ENCODE measurements at regions not wholly inside any gene's neighbourhood (a gene's known extent, or its start where the extent isn't known, plus 50 kb on each side); places are given as distances from the start of the nearest gene placed in this dataset.
"Not testable (repeated sequence)": the region's sequence is repeated elsewhere in the genome, so short reads cannot be mapped to it uniquely, and the experiment has no call there.

DNA sequence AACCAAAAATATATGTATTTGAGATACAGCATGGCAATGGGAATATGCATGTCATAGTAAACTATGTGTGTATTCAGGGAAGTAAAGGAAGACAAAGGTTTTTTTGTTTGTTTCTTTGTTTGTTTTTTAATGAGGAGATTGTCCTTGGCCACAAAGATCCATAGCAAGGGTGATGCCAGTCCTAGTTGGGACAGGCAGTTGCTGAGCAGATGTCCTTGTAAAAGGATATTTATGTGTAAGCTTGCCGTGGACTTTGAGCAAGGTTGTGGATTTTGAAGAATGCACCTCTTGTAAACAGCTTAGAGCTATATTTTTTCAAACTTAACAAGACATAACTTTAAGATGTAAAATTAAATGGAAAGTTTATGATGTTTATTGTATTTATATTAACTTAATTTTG lies 69.9 kb upstream of the GABRE start:
- POLR2A ChIA-PET (ENCODE audit: unreplicated experiment), result no interaction called here
- BruUV-seq (replicated peaks), result no TSS peak
- H3K4me3 ChIP-seq (ENCODE audit: low read length), result no peak overlapping the region
- H3K27me3 ChIP-seq (ENCODE audit: low read length), result no peaks in the 10 kb centered on the region
- no peak overlapping the region for H2AFZ ChIP-seq (ENCODE audit: low read length)
- no peaks in the 10 kb centered on the region for H3K79me2 ChIP-seq (ENCODE audit: low read length)
- DNase-seq, result no peak
- no peak overlapping the region for H3K27ac ChIP-seq (ENCODE audit: low read length)
- no peak overlapping the region for H3K4me2 ChIP-seq (ENCODE audit: low read length)
- H3K9me3 ChIP-seq (ENCODE audit: low read length), result no peaks in the 10 kb centered on the region
- no peaks in the 10 kb centered on the region for H4K20me1 ChIP-seq (ENCODE audit: low read length)
- no peak for ATAC-seq
- TF ChIP-seq EZH2 (IDR thresholded peaks at IDR 0.05; ENCODE audit: low read length, unreplicated experiment) (no peak), EZH2phosphoT487 (IDR thresholded peaks at IDR 0.05; ENCODE audit: borderline replicate concordance, low read length) (no peak)
- TF ChIP-seq, protein P1, sequence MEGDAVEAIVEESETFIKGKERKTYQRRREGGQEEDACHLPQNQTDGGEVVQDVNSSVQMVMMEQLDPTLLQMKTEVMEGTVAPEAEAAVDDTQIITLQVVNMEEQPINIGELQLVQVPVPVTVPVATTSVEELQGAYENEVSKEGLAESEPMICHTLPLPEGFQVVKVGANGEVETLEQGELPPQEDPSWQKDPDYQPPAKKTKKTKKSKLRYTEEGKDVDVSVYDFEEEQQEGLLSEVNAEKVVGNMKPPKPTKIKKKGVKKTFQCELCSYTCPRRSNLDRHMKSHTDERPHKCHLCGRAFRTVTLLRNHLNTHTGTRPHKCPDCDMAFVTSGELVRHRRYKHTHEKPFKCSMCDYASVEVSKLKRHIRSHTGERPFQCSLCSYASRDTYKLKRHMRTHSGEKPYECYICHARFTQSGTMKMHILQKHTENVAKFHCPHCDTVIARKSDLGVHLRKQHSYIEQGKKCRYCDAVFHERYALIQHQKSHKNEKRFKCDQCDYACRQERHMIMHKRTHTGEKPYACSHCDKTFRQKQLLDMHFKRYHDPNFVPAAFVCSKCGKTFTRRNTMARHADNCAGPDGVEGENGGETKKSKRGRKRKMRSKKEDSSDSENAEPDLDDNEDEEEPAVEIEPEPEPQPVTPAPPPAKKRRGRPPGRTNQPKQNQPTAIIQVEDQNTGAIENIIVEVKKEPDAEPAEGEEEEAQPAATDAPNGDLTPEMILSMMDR (conservative IDR thresholded peaks at IDR 0.05; ENCODE audit: low read depth, low read length), result no peak
- H3K9ac ChIP-seq (ENCODE audit: low read length), result no peak overlapping the region
- intact Hi-C loops (cut with micrococcal nuclease), result no loop called here
- no peaks in the 10 kb centered on the region for H3K4me1 ChIP-seq (ENCODE audit: insufficient read depth, low read length)
- CTCF ChIA-PET, result no interaction called here
- H3K36me3 ChIP-seq (ENCODE audit: low read depth, low read length), result no peaks in the 10 kb centered on the region
- no peaks in the 10 kb centered on the region for H3F3A ChIP-seq (ENCODE audit: low read length, unreplicated experiment)
- no peaks in the 10 kb centered on the region for H3K9me2 ChIP-seq (replicated peaks; ENCODE audit: low read length)

DNA sequence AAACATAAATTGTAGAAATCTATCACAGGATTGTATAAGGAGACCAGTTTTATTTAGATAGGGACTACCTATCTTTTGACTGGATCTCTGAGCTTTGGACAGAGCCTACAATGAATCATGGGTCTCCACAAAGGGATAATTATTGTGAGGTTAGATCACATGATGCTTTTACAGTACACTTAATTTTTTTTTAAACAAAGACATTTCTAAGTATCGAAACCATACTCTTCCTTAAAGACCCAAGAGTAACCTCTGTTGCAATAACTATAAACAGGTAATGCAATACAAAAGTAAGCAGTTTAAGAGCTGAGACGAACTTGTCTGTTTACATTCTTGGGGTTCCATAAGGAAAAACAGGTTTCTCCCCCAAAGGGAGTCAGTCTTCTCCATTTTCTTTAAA lies 64.3 kb upstream of the GABRE start:
- TF ChIP-seq, protein P1 (conservative IDR thresholded peaks at IDR 0.05; ENCODE audit: low read depth, low read length), result no peak
- TF ChIP-seq EZH2phosphoT487 (IDR thresholded peaks at IDR 0.05; ENCODE audit: borderline replicate concordance, low read length), result no peak
- TF ChIP-seq EZH2 (IDR thresholded peaks at IDR 0.05; ENCODE audit: low read length, unreplicated experiment), result no peak
- Histone ChIP-seq H3K9me2 (replicated peaks; ENCODE audit: low read length) (no peaks in the 10 kb centered on the region), H3K9me3 (ENCODE audit: low read length) (no peaks in the 10 kb centered on the region), H4K20me1 (ENCODE audit: low read length) (no peaks in the 10 kb centered on the region), H3K36me3 (ENCODE audit: low read depth, low read length) (no peaks in the 10 kb centered on the region), H3K4me3 (ENCODE audit: low read length) (no peak overlapping the region), H3K4me2 (ENCODE audit: low read length) (no peak overlapping the region), H3K27ac (ENCODE audit: low read length) (no peak overlapping the region), H3F3A (ENCODE audit: low read length, unreplicated experiment) (no peaks in the 10 kb centered on the region), H3K9ac (ENCODE audit: low read length) (no peak overlapping the region), H2AFZ (ENCODE audit: low read length) (no peak overlapping the region), H3K4me1 (ENCODE audit: insufficient read depth, low read length) (no peaks in the 10 kb centered on the region), H3K79me2 (ENCODE audit: low read length) (no peaks in the 10 kb centered on the region), H3K27me3 (ENCODE audit: low read length) (no peaks in the 10 kb centered on the region)
- ChIA-PET CTCF (no interaction called here), POLR2A (ENCODE audit: unreplicated experiment) (no interaction called here)
- no peak for ATAC-seq
- intact Hi-C loops (cut with micrococcal nuclease), result no loop called here
- no TSS peak for BruUV-seq (replicated peaks)
- DNase-seq, result no peak

DNA sequence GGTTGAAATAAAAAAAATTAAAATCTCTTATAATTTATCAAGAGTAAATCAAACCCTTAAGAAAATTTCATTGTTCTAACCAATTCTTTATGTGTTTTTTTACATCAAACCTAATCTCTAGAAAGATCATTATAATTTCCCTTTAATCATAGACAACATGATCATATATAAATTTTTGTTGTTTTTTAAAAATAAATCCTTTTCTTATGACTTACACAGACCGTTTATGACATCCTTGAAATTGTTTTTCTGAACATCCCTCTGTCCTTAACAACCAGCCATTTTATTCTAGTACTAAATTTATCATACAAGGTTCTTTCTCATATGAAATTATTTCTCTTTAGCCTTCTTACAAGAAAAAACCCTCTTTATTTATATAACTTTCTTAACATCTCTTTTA lies 62.7 kb upstream of the GABRE start:
- DNase-seq (no peak), ATAC-seq (no peak)
- Histone ChIP-seq H4K20me1 (ENCODE audit: low read length) (no peaks in the 10 kb centered on the region), H3K36me3 (ENCODE audit: low read depth, low read length) (no peaks in the 10 kb centered on the region), H3K27ac (ENCODE audit: low read length) (no peak overlapping the region), H2AFZ (ENCODE audit: low read length) (no peak overlapping the region), H3K9me2 (replicated peaks; ENCODE audit: low read length) (no peaks in the 10 kb centered on the region), H3K4me3 (ENCODE audit: low read length) (no peak overlapping the region), H3K4me1 (ENCODE audit: insufficient read depth, low read length) (no peaks in the 10 kb centered on the region), H3K9ac (ENCODE audit: low read length) (no peak overlapping the region), H3K27me3 (ENCODE audit: low read length) (no peaks in the 10 kb centered on the region), H3K79me2 (ENCODE audit: low read length) (no peaks in the 10 kb centered on the region), H3F3A (ENCODE audit: low read length, unreplicated experiment) (no peaks in the 10 kb centered on the region), H3K4me2 (ENCODE audit: low read length) (no peak overlapping the region), H3K9me3 (ENCODE audit: low read length) (no peaks in the 10 kb centered on the region)
- ChIA-PET CTCF (no interaction called here), POLR2A (ENCODE audit: unreplicated experiment) (no interaction called here)
- TF ChIP-seq, protein P1 (conservative IDR thresholded peaks at IDR 0.05; ENCODE audit: low read depth, low read length), result no peak
- TF ChIP-seq EZH2phosphoT487 (IDR thresholded peaks at IDR 0.05; ENCODE audit: borderline replicate concordance, low read length) (no peak), EZH2 (IDR thresholded peaks at IDR 0.05; ENCODE audit: low read length, unreplicated experiment) (no peak)
- intact Hi-C loops (cut with micrococcal nuclease), result no loop called here
- BruUV-seq (replicated peaks), result no TSS peak

DNA sequence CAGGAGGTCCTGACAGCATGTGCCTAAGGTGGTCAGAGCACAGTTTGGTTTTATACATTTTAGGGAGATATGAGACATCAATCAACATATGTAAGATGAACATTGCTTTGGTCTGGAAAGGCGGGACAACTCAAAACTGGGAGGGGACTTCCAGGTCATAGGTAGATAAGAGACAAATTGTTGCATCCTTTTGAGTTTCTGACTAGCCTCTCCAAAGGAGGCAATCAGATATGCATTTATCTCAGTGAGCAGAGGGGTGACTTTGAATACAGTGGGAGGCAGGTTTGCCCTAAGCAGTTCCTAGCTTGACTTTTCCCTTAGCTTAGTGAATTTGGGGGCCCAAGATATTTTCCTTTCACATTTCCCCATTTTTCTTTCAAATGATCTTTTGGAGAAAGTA lies 56.9 kb upstream of the GABRE start:
- H3K36me3 ChIP-seq (ENCODE audit: low read depth, low read length); H2AFZ ChIP-seq (ENCODE audit: low read length); H3K4me3 ChIP-seq (ENCODE audit: low read length); ATAC-seq; H4K20me1 ChIP-seq (ENCODE audit: low read length); H3K27me3 ChIP-seq (ENCODE audit: low read length); POLR2A ChIA-PET (ENCODE audit: unreplicated experiment); H3K9me2 ChIP-seq (replicated peaks; ENCODE audit: low read length); H3K4me2 ChIP-seq (ENCODE audit: low read length); H3F3A ChIP-seq (ENCODE audit: low read length, unreplicated experiment); DNase-seq; intact Hi-C loops (cut with micrococcal nuclease); CTCF ChIA-PET; BruUV-seq (replicated peaks); H3K9me3 ChIP-seq (ENCODE audit: low read length); H3K27ac ChIP-seq (ENCODE audit: low read length); H3K9ac ChIP-seq (ENCODE audit: low read length); H3K79me2 ChIP-seq (ENCODE audit: low read length); H3K4me1 ChIP-seq (ENCODE audit: insufficient read depth, low read length): not testable (repeated sequence)

All from PC-3 (cell line).